ENCODE measurements at regions not wholly inside any gene's neighbourhood (a gene's known extent, or its start where the extent isn't known, plus 50 kb on each side); places are given as distances from the start of the nearest gene placed in this dataset.

GRCh38 chr4:107182347-107182746, 146.2 kb upstream of the DKK2 start:
- H3K27me3 Mint-ChIP-seq, result peaks cover 2% of the 10 kb centered on the region
- ChIA-PET POLR2A (no interaction called here), CTCF (no interaction called here)
- H3K4me1 Mint-ChIP-seq, result no peaks in the 10 kb centered on the region
- no peak overlapping the region for H3K4me3 Mint-ChIP-seq
- H3K36me3 Mint-ChIP-seq (ENCODE audit: low read depth), result no peaks in the 10 kb centered on the region
- DNase-seq, result no peak
- no peaks in the 10 kb centered on the region for H3K9me3 Mint-ChIP-seq
- H3K27ac Mint-ChIP-seq, result no peak overlapping the region

GRCh38 chr4:107166873-107167450, 130.8 kb upstream of the DKK2 start:
- Mint-ChIP-seq H3K9me3 (no peaks in the 10 kb centered on the region), H3K4me1 (no peaks in the 10 kb centered on the region), H3K4me3 (no peak overlapping the region), H3K27me3 (no peaks in the 10 kb centered on the region), H3K27ac (no peak overlapping the region), H3K36me3 (ENCODE audit: low read depth) (no peaks in the 10 kb centered on the region)
- CTCF ChIA-PET, result no interaction called here
- POLR2A ChIA-PET, result no interaction called here
- DNase-seq, result no peak

- ChIA-PET CTCF (no interaction called here), POLR2A (no interaction called here)
- Mint-ChIP-seq H3K9me3 (no peaks in the 10 kb centered on the region), H3K27me3 (no peaks in the 10 kb centered on the region), H3K36me3 (ENCODE audit: low read depth) (no peaks in the 10 kb centered on the region), H3K4me3 (no peak overlapping the region), H3K4me1 (no peaks in the 10 kb centered on the region), H3K27ac (no peak overlapping the region)
- DNase-seq, result no peak
Observed at GRCh38 chr4:107166181-107166580, 130.1 kb upstream of the DKK2 start.

GRCh38 chr4:107164962-107165475, 128.9 kb upstream of the DKK2 start:
- H3K27ac Mint-ChIP-seq, result no peak overlapping the region
- ChIA-PET POLR2A (no interaction called here), CTCF (no interaction called here)
- H3K27me3 Mint-ChIP-seq, result no peaks in the 10 kb centered on the region
- no peak overlapping the region for H3K4me3 Mint-ChIP-seq
- no peak for DNase-seq
- no peaks in the 10 kb centered on the region for H3K4me1 Mint-ChIP-seq
- no peaks in the 10 kb centered on the region for H3K36me3 Mint-ChIP-seq (ENCODE audit: low read depth)
- no peaks in the 10 kb centered on the region for H3K9me3 Mint-ChIP-seq

GRCh38 chr4:107156443-107156842, 120.3 kb upstream of the DKK2 start:
- ChIA-PET CTCF (no interaction called here), POLR2A (no interaction called here)
- H3K4me3 Mint-ChIP-seq, result no peak overlapping the region
- no peaks in the 10 kb centered on the region for H3K27me3 Mint-ChIP-seq
- H3K4me1 Mint-ChIP-seq, result no peaks in the 10 kb centered on the region
- DNase-seq, result no peak
- no peak overlapping the region for H3K27ac Mint-ChIP-seq
- H3K36me3 Mint-ChIP-seq (ENCODE audit: low read depth), result no peaks in the 10 kb centered on the region
- no peaks in the 10 kb centered on the region for H3K9me3 Mint-ChIP-seq

- no peaks in the 10 kb centered on the region for H3K27me3 Mint-ChIP-seq
- CTCF ChIA-PET, result no interaction called here
- H3K9me3 Mint-ChIP-seq, result no peaks in the 10 kb centered on the region
- DNase-seq, result no peak
- no peak overlapping the region for H3K27ac Mint-ChIP-seq
- POLR2A ChIA-PET, result no interaction called here
- H3K4me1 Mint-ChIP-seq, result no peaks in the 10 kb centered on the region
- no peak overlapping the region for H3K4me3 Mint-ChIP-seq
- no peaks in the 10 kb centered on the region for H3K36me3 Mint-ChIP-seq (ENCODE audit: low read depth)
Observed at GRCh38 chr4:107155366-107155765, 119.3 kb upstream of the DKK2 start.

- no peaks in the 10 kb centered on the region for H3K4me1 Mint-ChIP-seq
- no peaks in the 10 kb centered on the region for H3K9me3 Mint-ChIP-seq
- CTCF ChIA-PET, result no interaction called here
- DNase-seq, result no peak
- no peaks in the 10 kb centered on the region for H3K36me3 Mint-ChIP-seq (ENCODE audit: low read depth)
- H3K27ac Mint-ChIP-seq, result no peak overlapping the region
- H3K4me3 Mint-ChIP-seq, result no peak overlapping the region
- no peaks in the 10 kb centered on the region for H3K27me3 Mint-ChIP-seq
- POLR2A ChIA-PET, result no interaction called here
Observed at GRCh38 chr4:107153956-107154355, 117.8 kb upstream of the DKK2 start.

- DNase-seq, result no peak
- Mint-ChIP-seq H3K27ac (no peak overlapping the region), H3K27me3 (no peaks in the 10 kb centered on the region), H3K4me1 (no peaks in the 10 kb centered on the region), H3K4me3 (no peak overlapping the region), H3K36me3 (ENCODE audit: low read depth) (no peaks in the 10 kb centered on the region), H3K9me3 (no peaks in the 10 kb centered on the region)
- POLR2A ChIA-PET, result no interaction called here
- CTCF ChIA-PET, result no interaction called here
Observed at GRCh38 chr4:107153228-107153627, 117.1 kb upstream of the DKK2 start.

GRCh38 chr4:107151173-107151572, 115.1 kb upstream of the DKK2 start:
- Mint-ChIP-seq H3K27ac (no peak overlapping the region), H3K4me1 (no peaks in the 10 kb centered on the region), H3K36me3 (ENCODE audit: low read depth) (no peaks in the 10 kb centered on the region), H3K9me3 (no peaks in the 10 kb centered on the region), H3K4me3 (no peak overlapping the region), H3K27me3 (no peaks in the 10 kb centered on the region)
- CTCF ChIA-PET, result no interaction called here
- DNase-seq, result no peak
- POLR2A ChIA-PET, result no interaction called here

- CTCF ChIA-PET, result no interaction called here
- no peaks in the 10 kb centered on the region for H3K36me3 Mint-ChIP-seq (ENCODE audit: low read depth)
Observed at GRCh38 chr4:107148904-107149303, 112.8 kb upstream of the DKK2 start.

GRCh38 chr4:107147873-107148272, 111.8 kb upstream of the DKK2 start:
- POLR2A ChIA-PET, result no interaction called here
- H3K4me3 Mint-ChIP-seq, result no peak overlapping the region
- no peak overlapping the region for H3K27ac Mint-ChIP-seq
- H3K36me3 Mint-ChIP-seq (ENCODE audit: low read depth), result no peaks in the 10 kb centered on the region
- no peaks in the 10 kb centered on the region for H3K9me3 Mint-ChIP-seq
- no peak for DNase-seq
- CTCF ChIA-PET, result no interaction called here
- H3K4me1 Mint-ChIP-seq, result no peaks in the 10 kb centered on the region
- no peaks in the 10 kb centered on the region for H3K27me3 Mint-ChIP-seq

More at GRCh38 chr4:107148904-107149303, 112.8 kb upstream of the DKK2 start:
- Mint-ChIP-seq H3K4me1 (no peaks in the 10 kb centered on the region), H3K9me3 (no peaks in the 10 kb centered on the region), H3K27me3 (no peaks in the 10 kb centered on the region), H3K4me3 (no peak overlapping the region), H3K27ac (no peak overlapping the region)
- DNase-seq, result no peak
- POLR2A ChIA-PET, result no interaction called here

- Mint-ChIP-seq H3K36me3 (ENCODE audit: low read depth) (no peaks in the 10 kb centered on the region), H3K4me1 (no peaks in the 10 kb centered on the region), H3K27ac (no peak overlapping the region), H3K27me3 (no peaks in the 10 kb centered on the region), H3K4me3 (no peak overlapping the region), H3K9me3 (no peaks in the 10 kb centered on the region)
- CTCF ChIA-PET, result no interaction called here
- POLR2A ChIA-PET, result no interaction called here
- DNase-seq, result no peak
Observed at GRCh38 chr4:107138433-107138832, 102.3 kb upstream of the DKK2 start.

- Mint-ChIP-seq H3K9me3 (no peaks in the 10 kb centered on the region), H3K27ac (no peak overlapping the region), H3K27me3 (no peaks in the 10 kb centered on the region), H3K4me3 (no peak overlapping the region), H3K36me3 (ENCODE audit: low read depth) (no peaks in the 10 kb centered on the region), H3K4me1 (no peaks in the 10 kb centered on the region)
- CTCF ChIA-PET, result no interaction called here
- POLR2A ChIA-PET, result no interaction called here
- no peak for DNase-seq
Observed at GRCh38 chr4:107133965-107134653, 98.0 kb upstream of the DKK2 start.

- CTCF ChIA-PET, result no interaction called here
- Mint-ChIP-seq H3K36me3 (ENCODE audit: low read depth) (no peaks in the 10 kb centered on the region), H3K27ac (no peak overlapping the region)
Observed at GRCh38 chr4:107131295-107131694, 95.2 kb upstream of the DKK2 start.

More at GRCh38 chr4:107131295-107131694, 95.2 kb upstream of the DKK2 start:
- DNase-seq, result no peak
- POLR2A ChIA-PET, result no interaction called here
- Mint-ChIP-seq H3K27me3 (no peaks in the 10 kb centered on the region), H3K9me3 (no peaks in the 10 kb centered on the region), H3K4me3 (no peak overlapping the region), H3K4me1 (no peaks in the 10 kb centered on the region)
